Lower lobe of right lung (tissue), 2 donors: ENCODE measurements at regions not wholly inside any gene's neighbourhood (a gene's known extent, or its start where the extent isn't known, plus 50 kb on each side); places are given as distances from the start of the nearest gene placed in this dataset.

Experiments
- ATAC-seq, 2 donors: fragments of 200-7000 bp; cut with Tn5 transposase; one replicate each; pipeline ENCODE4 v1.9.1; 2020 to 2022; ENCODE audit warnings: mild to moderate bottlenecking in 2 of 2, moderate library complexity in 2 of 2
- DNase-seq: peaks from one replicate; pipeline ENCODE4 v3.0.0-alpha.2; 2020
- H3K27ac ChIP-seq: fragments of 200-600 bp; one replicate; pipeline ENCODE4 v1.8.0; 2022
- H3K27me3 ChIP-seq: fragments of 200-600 bp; one replicate; pipeline ENCODE4 v1.8.0; 2022; ENCODE audit warnings: low read depth
- H3K36me3 ChIP-seq: fragments of 200-600 bp; one replicate; pipeline ENCODE4 v1.8.0; 2022; ENCODE audit warnings: mild to moderate bottlenecking
- H3K4me1 ChIP-seq: fragments of 200-600 bp; one replicate; pipeline ENCODE4 v1.8.0; 2022
- H3K4me3 ChIP-seq: fragments of 200-600 bp; one replicate; pipeline ENCODE4 v1.8.0; 2022; ENCODE audit warnings: mild to moderate bottlenecking
- H3K9me3 ChIP-seq: fragments of 200-600 bp; one replicate; pipeline ENCODE4 v1.8.0; 2022
- CTCF ChIP-seq: fragments of 200-600 bp; IDR thresholded peaks from one replicate; pipeline ENCODE4 v1.8.0; 2022; ENCODE audit warnings: antibody characterized with exemption, mild to moderate bottlenecking
- intact Hi-C: fragments of 100-400 bp; cut with DNase I; formaldehyde crosslinking; loops from one replicate; pipeline ENCODE4 v1.11.0; 2022
- donor health status: DM: no; HTN: yes; CAD: no; lungs with severe emphysema.

DNA sequence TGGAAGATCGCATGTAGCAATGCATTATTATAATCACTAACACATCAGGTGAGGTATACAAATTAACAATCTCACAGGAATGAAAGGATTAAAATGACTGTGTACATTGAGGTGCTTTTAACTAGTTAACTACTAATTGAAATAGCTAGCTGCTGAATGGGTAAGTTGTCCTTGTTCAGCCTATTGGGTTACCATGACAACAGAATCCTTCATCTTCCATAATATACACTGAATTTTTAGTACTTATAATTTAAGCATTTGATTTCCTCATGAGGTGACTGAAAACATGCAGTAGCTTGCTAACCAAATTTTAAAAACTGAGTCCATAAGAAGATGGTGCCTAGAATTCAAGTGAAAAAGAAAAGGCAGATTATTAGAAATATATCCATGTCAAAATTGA, 347.9 kb downstream of the FAT3 start:
- Histone ChIP-seq H3K27me3 (no peaks in the 10 kb centered on the region), H3K27ac (no peak overlapping the region), H3K4me3 (no peak overlapping the region), H3K36me3 (no peaks in the 10 kb centered on the region), H3K4me1 (no peaks in the 10 kb centered on the region), H3K9me3 (no peaks in the 10 kb centered on the region)
- intact Hi-C loops: no loop called here
- ATAC-seq (no peak), DNase-seq (no peak)
- TF ChIP-seq CTCF: no peak

- no peak for ATAC-seq
- no peak overlapping the region for H3K27ac ChIP-seq
- TF ChIP-seq CTCF: no peak
- no peak for DNase-seq
- H3K4me3 ChIP-seq: no peak overlapping the region
- H3K9me3 ChIP-seq: no peaks in the 10 kb centered on the region
- intact Hi-C loops: no loop called here
- no peaks in the 10 kb centered on the region for H3K4me1 ChIP-seq
- no peaks in the 10 kb centered on the region for H3K36me3 ChIP-seq
- H3K27me3 ChIP-seq: no peaks in the 10 kb centered on the region
These were observed 351.7 kb downstream of the FAT3 start for GRCh38 chr11:92576315-92576714.

DNA sequence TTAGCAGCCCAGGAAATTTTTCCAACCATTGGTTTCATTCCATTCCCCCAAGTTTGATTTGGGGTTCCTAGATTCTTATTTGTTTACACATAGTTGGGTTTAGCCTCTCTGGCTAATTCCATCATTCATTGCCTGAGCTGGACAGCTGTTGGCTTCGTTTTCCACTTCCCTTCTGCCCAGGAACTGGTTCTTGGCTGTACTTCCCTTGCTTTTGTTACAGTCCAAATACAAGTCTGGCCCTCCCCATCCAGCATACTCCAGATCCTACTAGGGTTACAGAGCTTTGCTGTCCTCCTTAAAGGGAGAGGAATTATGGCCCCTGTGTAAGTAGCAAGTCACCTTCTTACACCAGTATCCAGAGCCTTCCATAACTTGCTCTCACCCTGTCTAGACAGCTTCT, 356.3 kb downstream of the FAT3 start:
- Histone ChIP-seq H3K4me3 (no peak overlapping the region), H3K27me3 (no peaks in the 10 kb centered on the region), H3K4me1 (no peaks in the 10 kb centered on the region), H3K36me3 (no peaks in the 10 kb centered on the region), H3K27ac (no peak overlapping the region), H3K9me3 (no peaks in the 10 kb centered on the region)
- no peak for ATAC-seq
- intact Hi-C loops: no loop called here
- DNase-seq: no peak
- TF ChIP-seq CTCF: no peak

- Histone ChIP-seq H3K27me3 (no peaks in the 10 kb centered on the region), H3K27ac (no peak overlapping the region), H3K4me3 (no peak overlapping the region), H3K9me3 (no peaks in the 10 kb centered on the region), H3K4me1 (no peaks in the 10 kb centered on the region), H3K36me3 (no peaks in the 10 kb centered on the region)
- TF ChIP-seq CTCF: no peak
- ATAC-seq (no peak), DNase-seq (no peak)
- intact Hi-C loops: no loop called here
These were observed 363.8 kb downstream of the FAT3 start for GRCh38 chr11:92588393-92588792.

DNA sequence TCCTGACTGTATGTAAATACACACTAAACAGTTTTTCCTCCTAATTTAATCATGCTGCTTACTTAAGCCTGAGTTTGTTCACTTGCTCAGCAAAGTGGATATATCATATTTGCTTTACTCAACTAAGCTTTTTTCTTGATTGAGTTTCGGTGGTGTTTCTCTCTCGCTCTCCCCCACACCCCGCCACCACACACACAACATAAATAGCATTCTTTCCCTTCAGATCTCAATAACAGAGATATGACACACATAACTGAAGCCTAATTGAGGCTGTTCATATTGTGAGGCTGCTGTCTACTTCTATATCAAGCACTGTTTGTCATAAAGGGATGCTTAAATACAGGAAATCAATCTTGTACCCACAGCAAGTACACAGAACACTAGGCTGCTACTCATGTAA, 364.9 kb downstream of the FAT3 start:
- DNase-seq: no peak
- no peaks in the 10 kb centered on the region for H3K9me3 ChIP-seq
- no peak for ATAC-seq

More for the DNA sequence above, 364.9 kb downstream of the FAT3 start:
- Histone ChIP-seq H3K27me3 (no peaks in the 10 kb centered on the region), H3K4me3 (no peak overlapping the region), H3K27ac (no peak overlapping the region), H3K4me1 (no peaks in the 10 kb centered on the region), H3K36me3 (no peaks in the 10 kb centered on the region)
- no peak for TF ChIP-seq CTCF
- intact Hi-C loops: no loop called here
